A549 (cell line): ENCODE measurements at regions not wholly inside any gene's neighbourhood (a gene's known extent, or its start where the extent isn't known, plus 50 kb on each side); places are given as distances from the start of the nearest gene placed in this dataset.

Source experiments
- ATAC-seq, 2 experiments: fragments of 200-7000 bp in 1 of 2; fragments of >200 bp in 1 of 2; cut with Nextera tagmentation in 1 of 2; cut with Tn5 transposase in 1 of 2; 3 replicates each; pipeline versions ENCODE4 v1.8.0 to v1.9.1; 2018 to 2020; ENCODE audit warnings: mild to moderate bottlenecking in 1 of 2, moderate library complexity in 1 of 2
- CTCF ChIA-PET: fragments of 300-600 bp; sonication (Branson Sonifier 250); formaldehyde crosslinking; extraction: SDS; loops from one replicate; lab custom pipeline; 2021; ENCODE audit warnings: antibody characterized with exemption, inconsistent platforms; lab: Yijun Ruan, JAX
- POLR2A ChIA-PET: fragments of 350-600 bp; formaldehyde crosslinking; extraction: SDS; loops from one replicate; lab custom pipeline; 2021; ENCODE audit warnings: antibody characterized with exemption, inconsistent platforms; lab: Yijun Ruan, JAX
- DNase-seq, 2 experiments: peaks; one replicate each; pipeline versions ENCODE4 v3.0.0 to v3.0.0-alpha.2; 2011 to 2016; ENCODE audit warnings: low read depth in 1 of 2, low spot score in 1 of 2
- FAIRE-seq: peaks from 2 replicates; lab custom pipeline; 2011; peaks lifted over from hg19 to GRCh38; lab: Jason Lieb, UNC
- H3K27ac ChIP-seq, 2 experiments: fragments of >200 bp; sonication (Bioruptor Twin); formaldehyde crosslinking; 3 replicates each; pipeline ENCODE4 v1.5.1; 2016 to 2017
- H3K4me1 ChIP-seq: fragments of >200 bp; sonication (Bioruptor Twin); formaldehyde crosslinking; 3 replicates; pipeline ENCODE4 v1.6.1; 2016
- H3K4me2 ChIP-seq: fragments of >200 bp; sonication (Bioruptor Twin); formaldehyde crosslinking; 3 replicates; pipeline ENCODE4 v1.6.1; 2016
- H3K4me3 ChIP-seq: fragments of >200 bp; sonication (Bioruptor Twin); formaldehyde crosslinking; 3 replicates; pipeline ENCODE4 v1.5.1; 2016
- H3K9me3 ChIP-seq: fragments of >200 bp; sonication (Bioruptor Twin); formaldehyde crosslinking; 3 replicates; pipeline ENCODE4 v1.6.1; 2016
- ATOH8 ChIP-seq: fragments of 250-450 bp; sonication (Bioruptor Pico); IDR thresholded peaks from 2 replicates; pipeline ENCODE4 v1.5.0; 2020; ENCODE audit warnings: low read depth, mild to moderate bottlenecking, moderate library complexity
- BCL3 ChIP-seq: fragments of >200 bp; sonication (Bioruptor Twin); formaldehyde crosslinking; IDR thresholded peaks from 3 replicates; pipeline ENCODE4 v1.6.1; 2016
- CEBPB ChIP-seq, 2 experiments: fragments of >200 bp in 1 of 2; sonication (Bioruptor Twin) in 1 of 2; formaldehyde crosslinking in 1 of 2; IDR thresholded peaks; 2 replicates each; pipeline ENCODE4 v1.6.1; 2012 to 2016
- CHD4 ChIP-seq: fragments of 200-600 bp; sonication (generic); IDR thresholded peaks from 2 replicates; pipeline ENCODE4 v1.6.1; 2016; ENCODE audit warnings: antibody characterized with exemption, mild to moderate bottlenecking, borderline replicate concordance
- E2F6 ChIP-seq: IDR thresholded peaks from 2 replicates; pipeline ENCODE4 v1.6.1; 2012; ENCODE audit warnings: low read depth, borderline replicate concordance
- EP300 ChIP-seq, 2 experiments: fragments of >200 bp; sonication (Bioruptor Twin); formaldehyde crosslinking; IDR thresholded peaks; 2 replicates in 1 of 2; 3 replicates in 1 of 2; pipeline ENCODE4 v1.6.1; 2016 to 2017
- GATA3 ChIP-seq: IDR thresholded peaks from 2 replicates; pipeline ENCODE4 v1.6.1; 2012; ENCODE audit warnings: borderline replicate concordance
- HDAC2 ChIP-seq: fragments of 200-600 bp; sonication (generic); IDR thresholded peaks from 2 replicates; pipeline ENCODE4 v1.6.1; 2016
- HES2 ChIP-seq: fragments of >200 bp; sonication (Bioruptor Twin); formaldehyde crosslinking; IDR thresholded peaks from 2 replicates; pipeline ENCODE4 v1.6.1; 2016
- HMGXB4 ChIP-seq: fragments of 250-450 bp; sonication (Bioruptor Pico); IDR thresholded peaks from 2 replicates; pipeline ENCODE4 v1.5.0; 2021; ENCODE audit warnings: mild to moderate bottlenecking, moderate library complexity, borderline replicate concordance
- HOXA7 ChIP-seq: fragments of 250-450 bp; sonication (Bioruptor Pico); IDR thresholded peaks from 2 replicates; pipeline ENCODE4 v1.5.0; 2020; ENCODE audit warnings: mild to moderate bottlenecking, moderate library complexity
- MAX ChIP-seq: IDR thresholded peaks from 2 replicates; pipeline ENCODE4 v1.6.1; 2012
- MYC ChIP-seq: IDR thresholded peaks from 2 replicates; pipeline ENCODE4 v1.6.1; 2012; ENCODE audit warnings: mild to moderate bottlenecking, inconsistent platforms, low read length, improper control_type of control experiment, borderline replicate concordance
- NFE2L2 ChIP-seq: fragments of 150-350 bp; conservative IDR thresholded peaks from 2 replicates; pipeline ENCODE4 v1.6.1; 2014; ENCODE audit warnings: low read length
- POLR2A ChIP-seq: IDR thresholded peaks from 2 replicates; pipeline ENCODE4 v1.6.1; 2012; ENCODE audit warnings: mild to moderate bottlenecking, low read length
- POLR2AphosphoS2 ChIP-seq: conservative IDR thresholded peaks from 2 replicates; pipeline ENCODE4 v1.6.1; 2012; ENCODE audit warnings: low read length, improper control_type of control experiment, inconsistent platforms
- RCOR1 ChIP-seq: fragments of 150-350 bp; IDR thresholded peaks from 2 replicates; pipeline ENCODE4 v1.6.1; 2014; ENCODE audit warnings: antibody characterized with exemption, low read length, low read depth
- RFX5 ChIP-seq: fragments of 450-650 bp; IDR thresholded peaks from 2 replicates; pipeline ENCODE4 v1.7.1; 2014; ENCODE audit warnings: antibody characterized with exemption, mild to moderate bottlenecking, moderate library complexity
- RNF2 ChIP-seq: fragments of 200-600 bp; sonication (generic); IDR thresholded peaks from 2 replicates; pipeline ENCODE4 v1.6.1; 2016; ENCODE audit warnings: low read depth, mild to moderate bottlenecking, antibody characterized with exemption, moderate library complexity, borderline replicate concordance
- ZFP36 ChIP-seq: fragments of 450-650 bp; IDR thresholded peaks from 2 replicates; pipeline ENCODE4 v1.6.1; 2014; ENCODE audit warnings: borderline replicate concordance; ENCODE audit not compliant: partially characterized antibody
- WGBS: methylation state at CpG from one replicate; pipeline ENCODE4 v1.1.6; 2017; ENCODE audit errors: missing lambda C conversion rate; 5-methylcytosine and 5-hydroxymethylcytosine counted together

- DNase-seq, result no peak
- TF ChIP-seq MAX, result no peak
- TF ChIP-seq HES2, result no peak
- TF ChIP-seq MYC, result no peak
- TF ChIP-seq E2F6, result no peak
- no peak for TF ChIP-seq RCOR1
- no peak for TF ChIP-seq RFX5
- no peak for TF ChIP-seq POLR2AphosphoS2
- TF ChIP-seq, all 56 proteins: peak for 0
- Histone ChIP-seq H3K4me1 (no peaks in the 10 kb centered on the region), H3K27ac (no peak overlapping the region), H3K4me2 (no peak overlapping the region), H3K9me3 (no peaks in the 10 kb centered on the region), H3K4me3 (no peak overlapping the region)
- ChIA-PET CTCF (interaction anchor here (1.5 kb wide), 1 partner anchor 18 kb away, joined by 3 read pairs; no protein-coding TSS in a partner anchor), POLR2A (no interaction called here)
- WGBS, result 54% methylated on average over 1 of the region's 1 CpG
- FAIRE-seq (no peak), ATAC-seq (no peak)
These were observed 332.2 kb upstream of the RSPO3 start for GRCh38 chr6:126786262-126786661.

- Histone ChIP-seq H3K4me1 (no peaks in the 10 kb centered on the region), H3K9me3 (no peaks in the 10 kb centered on the region), H3K4me2 (no peak overlapping the region), H3K4me3 (no peak overlapping the region), H3K27ac (no peak overlapping the region)
- no peak for TF ChIP-seq GATA3
- no peak for TF ChIP-seq CHD4
- TF ChIP-seq HOXA7, result no peak
- no peak for TF ChIP-seq HDAC2
- TF ChIP-seq RCOR1, result no peak
- TF ChIP-seq POLR2AphosphoS2, result no peak
- no peak for TF ChIP-seq POLR2A
- TF ChIP-seq ATOH8, result no peak
- TF ChIP-seq ZFP36, result no peak
- TF ChIP-seq HMGXB4 (CRISPR knock-in tag), result no peak
- TF ChIP-seq HES2, result no peak
- no peak for TF ChIP-seq BCL3
- no peak for TF ChIP-seq NFE2L2
- TF ChIP-seq MYC, result no peak
- TF ChIP-seq EP300 (IDR thresholded peaks at IDR 0.05), result no peak
- TF ChIP-seq CEBPB (IDR thresholded peaks at IDR 0.05), result no peak
- TF ChIP-seq RNF2, result no peak
- no peak for TF ChIP-seq RFX5
- DNase-seq (no peak), FAIRE-seq (no peak), ATAC-seq (no peak)
- WGBS, result 100% methylated on average over 1 of the region's 1 CpG
- ChIA-PET CTCF (interaction anchor here (0.7 kb wide), 1 partner anchor 186 kb away, joined by 5 read pairs; no protein-coding TSS in a partner anchor), POLR2A (no interaction called here)
These were observed 330.8 kb upstream of the RSPO3 start for GRCh38 chr6:126787635-126788034.
